Vagina (tissue), 2 donors: ENCODE measurements at regions not wholly inside any gene's neighbourhood (a gene's known extent, or its start where the extent isn't known, plus 50 kb on each side); places are given as distances from the start of the nearest gene placed in this dataset.

Experiments used
- POLR2A ChIP-seq, 2 donors: fragments of 450-650 bp; IDR thresholded peaks; one replicate each; pipeline ENCODE4 v1.6.1; 2017; ENCODE audit warnings: antibody characterized with exemption in 2 of 2, mild to moderate bottlenecking in 2 of 2, moderate library complexity in 2 of 2
- POLR2AphosphoS5 ChIP-seq, 2 donors: sonication (generic); formaldehyde crosslinking; IDR thresholded peaks; one replicate each; pipeline ENCODE4 v1.9.0; 2017; ENCODE audit warnings: antibody characterized with exemption in 2 of 2, mild to moderate bottlenecking in 2 of 2, low read depth in 1 of 2; ENCODE audit not compliant: insufficient read depth in 1 of 2
- TF ChIP-seq, protein P1 (sequence below), 3 experiments: fragments of 450-650 bp in 2 of 3; fragments of 200-600 bp in 1 of 3; sonication (generic) in 1 of 3; IDR thresholded peaks; one replicate each; pipeline ENCODE4 v1.5.1; 2017 to 2019; ENCODE audit warnings: antibody characterized with exemption in 3 of 3, mild to moderate bottlenecking in 2 of 3, moderate library complexity in 2 of 3

DNA sequence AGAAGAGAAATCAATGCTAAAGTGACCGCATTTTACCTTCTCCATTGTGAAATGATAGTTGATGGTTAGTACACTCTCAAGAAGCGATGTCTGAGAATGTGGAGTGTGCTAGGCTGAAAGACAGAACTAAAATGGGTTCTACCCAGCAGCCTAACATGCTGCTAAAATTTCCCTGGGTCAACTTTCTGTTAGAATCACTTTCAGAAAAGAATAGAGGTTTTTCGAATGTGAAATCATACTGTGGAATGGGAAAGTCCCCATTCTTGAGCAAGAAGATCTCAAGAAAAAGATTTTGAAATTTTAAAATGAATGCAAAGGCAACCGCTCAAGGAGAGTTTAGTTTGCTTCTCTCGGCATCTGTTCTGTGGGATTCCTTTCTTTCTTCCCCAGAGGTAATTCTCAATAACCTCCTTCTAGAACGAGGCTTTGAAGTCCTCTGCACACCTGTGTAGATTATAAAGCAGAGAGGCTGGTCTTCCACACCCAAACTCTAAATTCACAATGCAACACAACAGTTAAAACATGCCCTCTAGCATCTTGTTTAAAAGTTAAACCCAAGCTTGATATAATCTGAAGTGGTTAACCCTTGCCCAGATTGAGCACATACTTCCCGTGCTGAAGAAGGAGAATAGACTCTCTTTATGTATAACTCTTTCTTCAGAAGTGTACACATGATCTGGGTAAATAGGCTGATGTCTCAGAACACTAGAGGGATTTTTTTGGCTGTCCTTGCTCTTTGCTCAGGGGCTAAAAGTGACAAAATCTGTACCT lies 208.7 kb upstream of the KLF3 start:
- TF ChIP-seq, protein P1, sequence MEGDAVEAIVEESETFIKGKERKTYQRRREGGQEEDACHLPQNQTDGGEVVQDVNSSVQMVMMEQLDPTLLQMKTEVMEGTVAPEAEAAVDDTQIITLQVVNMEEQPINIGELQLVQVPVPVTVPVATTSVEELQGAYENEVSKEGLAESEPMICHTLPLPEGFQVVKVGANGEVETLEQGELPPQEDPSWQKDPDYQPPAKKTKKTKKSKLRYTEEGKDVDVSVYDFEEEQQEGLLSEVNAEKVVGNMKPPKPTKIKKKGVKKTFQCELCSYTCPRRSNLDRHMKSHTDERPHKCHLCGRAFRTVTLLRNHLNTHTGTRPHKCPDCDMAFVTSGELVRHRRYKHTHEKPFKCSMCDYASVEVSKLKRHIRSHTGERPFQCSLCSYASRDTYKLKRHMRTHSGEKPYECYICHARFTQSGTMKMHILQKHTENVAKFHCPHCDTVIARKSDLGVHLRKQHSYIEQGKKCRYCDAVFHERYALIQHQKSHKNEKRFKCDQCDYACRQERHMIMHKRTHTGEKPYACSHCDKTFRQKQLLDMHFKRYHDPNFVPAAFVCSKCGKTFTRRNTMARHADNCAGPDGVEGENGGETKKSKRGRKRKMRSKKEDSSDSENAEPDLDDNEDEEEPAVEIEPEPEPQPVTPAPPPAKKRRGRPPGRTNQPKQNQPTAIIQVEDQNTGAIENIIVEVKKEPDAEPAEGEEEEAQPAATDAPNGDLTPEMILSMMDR (IDR thresholded peaks at IDR 0.05), result no peak
- TF ChIP-seq POLR2A (IDR thresholded peaks at IDR 0.05) (no peak), POLR2AphosphoS5 (IDR thresholded peaks at IDR 0.05; ENCODE audit: insufficient read depth in 1 of 2, low read depth in 1 of 2) (no peak)
